IPS-15b (cell line): ENCODE measurements at regions not wholly inside any gene's neighbourhood (a gene's known extent, or its start where the extent isn't known, plus 50 kb on each side); places are given as distances from the start of the nearest gene placed in this dataset.

Source experiments
- H3K27me3 ChIP-seq: one replicate; pipeline ENCODE4 v1.6.1; 2013; ENCODE audit warnings: low read length; ENCODE audit not compliant: control insufficient read depth, insufficient read depth
- H3K36me3 ChIP-seq: one replicate; pipeline ENCODE4 v1.6.1; 2013; ENCODE audit warnings: low read length; ENCODE audit not compliant: control insufficient read depth, insufficient read depth
- H3K4me1 ChIP-seq: one replicate; pipeline ENCODE4 v1.6.1; 2013; ENCODE audit warnings: mild to moderate bottlenecking, low read length; ENCODE audit not compliant: control insufficient read depth, insufficient read depth
- H3K4me3 ChIP-seq: one replicate; pipeline ENCODE4 v1.5.1; 2013; ENCODE audit warnings: low read depth, low read length
- H3K9ac ChIP-seq: one replicate; pipeline ENCODE4 v1.6.1; 2013; ENCODE audit warnings: low read depth, mild to moderate bottlenecking, low read length
- H3K9me3 ChIP-seq: one replicate; pipeline ENCODE4 v1.6.1; 2013; ENCODE audit warnings: mild to moderate bottlenecking, low read length; ENCODE audit not compliant: control insufficient read depth, insufficient read depth

- no peak overlapping the region for H3K4me3 ChIP-seq
- H3K36me3 ChIP-seq: no peaks in the 10 kb centered on the region
- H3K9ac ChIP-seq: no peak overlapping the region
- H3K27me3 ChIP-seq: no peaks in the 10 kb centered on the region
- H3K4me1 ChIP-seq: no peaks in the 10 kb centered on the region
- no peaks in the 10 kb centered on the region for H3K9me3 ChIP-seq
These were observed 222.2 kb downstream of the OGFRL1 start for GRCh38 chr6:71510856-71511255.

GRCh38 chr6:71512256-71512655 is 223.6 kb downstream of the OGFRL1 start:
- H3K27me3 ChIP-seq: no peaks in the 10 kb centered on the region
- no peaks in the 10 kb centered on the region for H3K4me1 ChIP-seq
- H3K36me3 ChIP-seq: no peaks in the 10 kb centered on the region
- no peaks in the 10 kb centered on the region for H3K9me3 ChIP-seq
- H3K9ac ChIP-seq: no peak overlapping the region
- H3K4me3 ChIP-seq: no peak overlapping the region

GRCh38 chr6:71513036-71513435 is 224.4 kb downstream of the OGFRL1 start:
- no peaks in the 10 kb centered on the region for H3K27me3 ChIP-seq
- H3K9me3 ChIP-seq: no peaks in the 10 kb centered on the region
- no peaks in the 10 kb centered on the region for H3K36me3 ChIP-seq
- H3K4me3 ChIP-seq: no peak overlapping the region
- no peak overlapping the region for H3K9ac ChIP-seq
- no peaks in the 10 kb centered on the region for H3K4me1 ChIP-seq

GRCh38 chr6:71523548-71523947 is 234.9 kb downstream of the OGFRL1 start:
- H3K4me3 ChIP-seq: no peak overlapping the region
- H3K9me3 ChIP-seq: no peaks in the 10 kb centered on the region
- H3K9ac ChIP-seq: no peak overlapping the region
- H3K27me3 ChIP-seq: no peaks in the 10 kb centered on the region
- no peaks in the 10 kb centered on the region for H3K36me3 ChIP-seq
- H3K4me1 ChIP-seq: no peaks in the 10 kb centered on the region

GRCh38 chr6:71524201-71524600 is 235.6 kb downstream of the OGFRL1 start:
- Histone ChIP-seq H3K36me3 (no peaks in the 10 kb centered on the region), H3K9me3 (no peaks in the 10 kb centered on the region), H3K4me3 (no peak overlapping the region), H3K27me3 (no peaks in the 10 kb centered on the region), H3K4me1 (no peaks in the 10 kb centered on the region), H3K9ac (no peak overlapping the region)

GRCh38 chr6:71527886-71528285 is 239.3 kb downstream of the OGFRL1 start:
- no peaks in the 10 kb centered on the region for H3K27me3 ChIP-seq
- H3K9ac ChIP-seq: no peak overlapping the region
- no peaks in the 10 kb centered on the region for H3K4me1 ChIP-seq
- no peak overlapping the region for H3K4me3 ChIP-seq
- H3K9me3 ChIP-seq: no peaks in the 10 kb centered on the region
- no peaks in the 10 kb centered on the region for H3K36me3 ChIP-seq

- H3K9ac ChIP-seq: no peak overlapping the region
- no peaks in the 10 kb centered on the region for H3K4me1 ChIP-seq
- H3K9me3 ChIP-seq: no peaks in the 10 kb centered on the region
- H3K4me3 ChIP-seq: no peak overlapping the region
- H3K36me3 ChIP-seq: no peaks in the 10 kb centered on the region
- H3K27me3 ChIP-seq: no peaks in the 10 kb centered on the region
These were observed 240.4 kb downstream of the OGFRL1 start for GRCh38 chr6:71529026-71529425.

- H3K4me1 ChIP-seq: no peaks in the 10 kb centered on the region
- H3K4me3 ChIP-seq: no peak overlapping the region
- H3K9ac ChIP-seq: no peak overlapping the region
- H3K9me3 ChIP-seq: no peaks in the 10 kb centered on the region
- no peaks in the 10 kb centered on the region for H3K36me3 ChIP-seq
- no peaks in the 10 kb centered on the region for H3K27me3 ChIP-seq
These were observed 241.2 kb downstream of the OGFRL1 start for GRCh38 chr6:71529769-71530168.

- Histone ChIP-seq H3K4me1 (no peaks in the 10 kb centered on the region), H3K36me3 (no peaks in the 10 kb centered on the region), H3K9me3 (no peaks in the 10 kb centered on the region), H3K9ac (no peak overlapping the region), H3K27me3 (no peaks in the 10 kb centered on the region), H3K4me3 (no peak overlapping the region)
These were observed 242.4 kb downstream of the OGFRL1 start for GRCh38 chr6:71531006-71531405.

GRCh38 chr6:71531841-71532240 is 243.2 kb downstream of the OGFRL1 start:
- Histone ChIP-seq H3K9ac (no peak overlapping the region), H3K27me3 (no peaks in the 10 kb centered on the region), H3K4me1 (no peaks in the 10 kb centered on the region), H3K36me3 (no peaks in the 10 kb centered on the region), H3K4me3 (no peak overlapping the region), H3K9me3 (no peaks in the 10 kb centered on the region)

- Histone ChIP-seq H3K4me3 (no peak overlapping the region), H3K36me3 (no peaks in the 10 kb centered on the region), H3K9me3 (no peaks in the 10 kb centered on the region)
These were observed 245.3 kb downstream of the OGFRL1 start for GRCh38 chr6:71533939-71534379.

GRCh38 chr6:71534921-71535320 is 246.3 kb downstream of the OGFRL1 start:
- H3K9me3 ChIP-seq: no peaks in the 10 kb centered on the region
- no peaks in the 10 kb centered on the region for H3K4me1 ChIP-seq
- H3K27me3 ChIP-seq: no peaks in the 10 kb centered on the region
- H3K9ac ChIP-seq: no peak overlapping the region
- no peaks in the 10 kb centered on the region for H3K36me3 ChIP-seq
- H3K4me3 ChIP-seq: no peak overlapping the region

More at GRCh38 chr6:71533939-71534379, 245.3 kb downstream of the OGFRL1 start:
- Histone ChIP-seq H3K9ac (no peak overlapping the region), H3K4me1 (no peaks in the 10 kb centered on the region), H3K27me3 (no peaks in the 10 kb centered on the region)

GRCh38 chr6:71537717-71538116 is 249.1 kb downstream of the OGFRL1 start:
- H3K4me1 ChIP-seq: no peaks in the 10 kb centered on the region
- no peaks in the 10 kb centered on the region for H3K36me3 ChIP-seq
- no peak overlapping the region for H3K9ac ChIP-seq
- no peaks in the 10 kb centered on the region for H3K27me3 ChIP-seq
- no peaks in the 10 kb centered on the region for H3K9me3 ChIP-seq
- H3K4me3 ChIP-seq: no peak overlapping the region
